Femur (tissue), 1 donor: ENCODE measurements at regions not wholly inside any gene's neighbourhood (a gene's known extent, or its start where the extent isn't known, plus 50 kb on each side); places are given as distances from the start of the nearest gene placed in this dataset.
A peak's percentile ranks its signal among the peaks of the same experiment; 100 is the strongest.
"Not testable (repeated sequence)": the region's sequence is repeated elsewhere in the genome, so short reads cannot be mapped to it uniquely, and the experiment has no call there.

Experiments
- DNase-seq: peaks from one replicate; pipeline ENCODE4 v3.0.0-alpha.2; 2017

DNA sequence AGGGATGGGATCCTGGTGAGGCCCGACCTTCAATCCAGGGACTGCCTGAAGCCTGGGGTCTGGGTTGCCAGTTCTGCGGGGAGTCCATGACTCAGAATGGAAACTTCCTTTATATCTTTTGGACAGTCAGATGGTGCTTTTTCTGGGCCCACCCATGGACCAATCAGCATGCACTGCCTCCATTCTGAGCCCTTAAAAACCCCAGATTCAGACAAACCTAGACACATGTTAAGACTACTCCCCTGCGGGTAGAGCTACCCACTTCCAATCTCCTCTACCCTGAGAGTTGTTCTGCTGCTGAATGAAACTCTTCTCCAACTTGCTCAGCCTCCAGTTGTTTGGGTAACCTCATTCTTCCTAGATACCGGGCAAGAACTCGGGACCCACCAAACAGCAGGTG is 1315.2 kb upstream of the MIR17HG start:
- DNase-seq = no peak

DNA sequence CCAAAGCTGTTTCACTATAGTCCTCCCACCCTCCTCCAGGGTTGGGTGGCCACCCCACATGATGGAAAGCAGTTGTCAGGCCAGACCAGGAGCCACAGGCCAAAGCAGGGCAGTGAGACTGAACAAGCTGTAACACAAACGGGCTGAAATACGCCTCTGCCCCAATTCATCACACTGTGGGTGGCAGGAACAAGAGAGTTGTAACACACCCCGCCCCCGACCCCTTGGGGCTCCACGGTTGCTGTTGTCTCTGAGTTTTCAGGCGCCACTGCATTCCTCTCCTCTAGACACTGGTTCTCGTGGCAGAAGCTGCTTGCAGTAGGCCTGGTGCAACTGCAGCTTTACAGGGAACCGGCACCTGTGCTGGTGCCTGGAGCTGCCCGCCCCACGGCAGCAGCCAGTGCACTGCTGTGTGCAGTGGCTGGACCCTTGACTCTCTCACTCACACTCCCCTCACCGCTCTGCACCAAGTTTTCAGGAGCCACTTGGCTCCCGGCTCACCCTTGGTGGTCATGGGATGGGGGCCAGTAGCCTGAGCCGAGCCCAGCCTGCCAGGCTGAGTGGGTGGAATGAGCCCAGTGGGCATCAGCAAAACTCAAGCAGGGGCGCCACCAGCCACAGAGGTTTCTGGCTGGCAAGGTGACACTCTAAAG is 1314.5 kb upstream of the MIR17HG start:
- DNase-seq = no peak

DNA sequence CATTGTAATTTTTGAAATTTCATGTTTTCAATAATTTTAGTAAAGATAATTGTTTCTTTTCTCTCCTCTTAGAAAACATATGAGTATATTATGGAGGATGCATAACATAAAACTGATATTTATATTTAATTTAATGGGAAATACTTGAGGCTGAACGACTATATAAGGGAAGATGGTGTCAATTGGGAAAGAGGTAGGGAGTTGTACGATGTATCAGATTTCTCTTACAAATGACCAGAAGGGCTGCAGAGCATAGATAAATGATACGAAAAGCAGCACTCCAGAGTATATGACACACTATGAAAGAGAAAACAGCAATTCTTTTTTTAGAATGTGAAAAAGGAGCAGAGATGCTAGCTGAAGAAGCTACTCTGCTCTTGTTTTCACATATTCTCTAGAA is 1308.0 kb upstream of the MIR17HG start:
- no peak for DNase-seq

DNA sequence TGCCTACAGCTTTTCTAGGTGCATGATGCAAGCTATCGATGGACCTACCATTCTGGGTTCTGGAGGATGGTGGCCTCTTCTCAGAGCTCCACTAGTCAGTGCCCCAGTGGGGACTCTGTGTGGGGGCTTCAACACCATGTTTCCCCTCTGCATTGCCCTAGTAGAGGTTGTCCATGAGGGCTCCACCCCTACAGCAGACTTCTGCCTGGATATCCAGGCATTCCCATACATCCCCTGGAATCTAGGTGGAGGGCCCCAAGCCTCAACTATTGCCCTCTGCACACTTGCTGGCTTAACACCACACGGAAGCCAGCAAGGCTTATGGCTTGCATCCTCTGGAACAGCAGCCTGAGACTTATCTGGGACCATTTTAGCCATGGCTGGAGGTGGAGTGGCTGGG is 1299.9 kb upstream of the MIR17HG start:
- DNase-seq = no peak

DNA sequence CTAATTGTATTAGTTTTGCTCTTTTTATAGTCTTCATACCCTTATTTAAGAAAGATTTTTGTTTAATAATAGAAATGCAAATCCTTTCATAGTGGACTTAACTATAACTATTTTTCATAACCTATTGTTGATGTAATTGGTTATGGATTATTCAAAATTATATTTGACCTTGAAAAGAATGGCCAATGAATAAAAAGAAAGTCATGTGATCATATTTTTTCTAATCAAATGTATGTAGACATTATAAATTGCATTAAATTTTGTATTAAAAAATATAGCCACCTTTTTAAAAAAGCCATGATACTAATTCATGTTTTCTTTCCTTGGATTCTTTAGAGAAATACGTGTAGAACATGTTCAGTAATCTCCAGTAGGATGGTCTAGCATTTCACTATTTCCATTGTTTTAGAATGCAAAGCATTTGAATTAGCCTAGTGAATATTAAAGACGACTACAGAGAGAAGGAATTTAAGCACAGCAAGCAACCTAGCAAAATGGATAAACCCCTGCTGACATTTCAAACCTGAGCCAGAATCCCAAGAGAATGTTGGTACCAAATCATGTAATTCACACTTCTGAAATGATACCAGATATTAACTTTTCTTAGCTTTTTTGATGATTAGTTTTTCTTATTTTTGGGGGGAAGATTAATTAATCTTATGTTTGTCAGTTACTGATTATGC is 1297.4 kb upstream of the MIR17HG start:
- no peak for DNase-seq

DNA sequence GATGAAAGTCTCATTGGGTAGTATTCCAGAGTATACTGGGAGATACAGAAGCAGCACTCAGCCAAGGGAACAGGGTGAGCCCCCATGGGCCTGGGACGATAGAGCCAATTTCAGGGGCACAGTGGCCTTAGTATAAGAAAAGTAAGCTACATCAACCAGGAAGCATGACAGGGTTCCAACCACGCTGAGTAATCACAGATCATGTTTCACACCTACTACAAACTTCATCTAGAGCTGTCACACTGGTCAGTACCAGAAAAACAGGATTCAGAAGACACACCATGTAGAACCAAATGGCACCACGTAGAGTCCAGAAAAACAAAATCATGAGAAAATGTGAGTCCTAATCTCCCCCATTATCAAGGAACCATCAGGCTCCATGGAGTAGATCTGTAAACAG is 1292.4 kb upstream of the MIR17HG start:
- no peak for DNase-seq

DNA sequence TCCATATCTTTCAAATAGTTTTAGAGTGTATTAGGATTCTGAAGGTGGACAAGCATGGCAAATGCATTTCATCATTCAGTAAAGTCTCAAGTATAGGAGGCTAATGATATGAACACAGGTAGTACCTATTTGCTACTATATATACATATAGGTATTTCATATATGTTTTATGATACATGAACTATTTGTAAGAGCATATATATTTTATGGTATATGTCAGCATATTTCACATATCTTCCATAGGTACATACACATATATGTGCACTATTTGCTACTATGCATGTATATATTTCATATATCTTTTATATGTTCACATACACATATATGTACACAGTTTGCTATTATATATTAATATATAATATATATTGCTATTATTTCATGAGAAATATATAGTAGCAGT is 1291.7 kb upstream of the MIR17HG start:
- DNase-seq = no peak

DNA sequence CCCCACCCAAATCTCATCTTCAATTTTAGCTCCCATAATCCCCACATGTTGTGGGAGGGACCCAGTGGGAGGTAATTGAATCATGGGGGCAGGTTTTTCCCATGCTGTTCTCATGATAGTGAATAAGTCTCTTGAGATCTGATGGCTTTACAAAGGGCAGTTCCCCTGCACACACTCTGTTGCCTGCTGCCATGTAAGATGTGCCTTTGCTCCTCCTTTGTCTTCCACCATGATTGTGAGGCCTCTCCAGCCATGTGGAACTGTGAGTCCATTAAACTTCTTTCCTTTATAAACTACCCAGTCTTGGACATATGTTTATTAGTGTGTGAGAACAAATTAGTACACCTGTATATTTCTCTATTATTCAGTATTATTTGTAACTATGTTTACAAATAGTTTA is 1283.3 kb upstream of the MIR17HG start:
- DNase-seq = not testable (repeated sequence)

DNA sequence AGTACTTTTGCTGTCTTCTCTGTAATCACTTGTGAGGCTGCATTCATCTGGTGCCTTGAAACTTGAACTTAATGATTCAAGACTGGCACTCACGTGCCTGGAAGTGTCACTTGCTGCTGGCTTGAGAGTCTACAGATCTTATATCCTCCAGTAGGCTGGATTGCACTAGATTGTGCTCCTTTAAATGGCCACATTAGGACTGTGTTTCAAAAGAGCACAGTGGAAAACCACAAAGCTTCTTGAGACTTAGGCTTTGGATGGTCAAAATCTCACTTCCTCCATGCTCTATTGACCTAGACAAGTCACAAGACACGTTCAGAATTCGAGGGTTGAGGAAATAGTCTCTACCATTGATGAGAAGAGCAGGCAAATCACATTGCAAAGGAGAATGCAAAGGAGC is 1278.8 kb upstream of the MIR17HG start:
- DNase-seq = no peak

DNA sequence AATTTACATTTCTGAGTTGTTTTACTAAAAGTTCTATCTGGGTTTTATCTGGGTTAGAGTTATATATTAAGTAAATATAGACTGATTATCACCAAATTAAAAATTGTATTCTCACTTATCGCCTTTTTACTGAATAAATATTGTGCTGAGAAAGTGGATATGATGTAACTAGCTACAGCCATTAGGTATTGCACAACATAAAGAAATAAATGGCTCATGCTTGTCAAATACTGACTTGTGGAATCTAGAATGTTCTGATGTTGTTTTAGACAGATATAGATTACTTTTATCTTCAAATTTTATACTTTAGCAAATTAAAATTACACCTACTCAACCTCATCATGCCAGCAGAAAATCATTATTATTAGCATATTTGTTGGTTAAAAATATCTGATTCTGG is 1277.1 kb upstream of the MIR17HG start:
- DNase-seq = no peak

DNA sequence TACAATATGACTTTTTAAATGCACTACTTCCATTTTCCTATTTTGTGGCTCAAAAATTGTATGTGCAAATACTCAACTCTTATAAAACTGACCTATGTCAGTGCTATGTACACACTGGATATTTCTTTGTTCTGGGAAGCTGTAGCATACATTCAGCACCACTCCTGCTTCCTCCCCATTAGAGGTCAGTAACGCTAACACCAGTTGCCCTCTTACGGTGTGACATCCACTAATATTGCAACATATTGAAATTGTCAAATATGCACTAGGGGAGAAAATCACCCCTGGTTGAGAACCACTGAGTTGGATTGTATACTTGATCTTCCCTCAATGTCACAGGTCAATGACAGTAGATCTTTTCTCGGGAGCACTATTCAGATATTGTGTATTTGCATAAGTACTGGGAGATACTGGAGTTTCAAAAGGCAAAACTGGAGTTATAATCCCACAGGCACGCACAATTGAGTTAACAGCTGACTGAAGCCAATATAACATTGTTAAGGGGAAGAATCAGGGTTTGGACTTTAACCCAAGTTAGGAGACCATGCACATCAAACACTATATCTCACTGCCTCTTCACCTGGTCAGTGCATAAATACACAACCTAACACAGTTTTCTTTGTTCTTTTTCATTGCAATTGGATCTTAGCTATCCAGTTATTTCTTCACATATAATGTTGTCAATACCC is 1276.5 kb upstream of the MIR17HG start:
- DNase-seq = no peak

DNA sequence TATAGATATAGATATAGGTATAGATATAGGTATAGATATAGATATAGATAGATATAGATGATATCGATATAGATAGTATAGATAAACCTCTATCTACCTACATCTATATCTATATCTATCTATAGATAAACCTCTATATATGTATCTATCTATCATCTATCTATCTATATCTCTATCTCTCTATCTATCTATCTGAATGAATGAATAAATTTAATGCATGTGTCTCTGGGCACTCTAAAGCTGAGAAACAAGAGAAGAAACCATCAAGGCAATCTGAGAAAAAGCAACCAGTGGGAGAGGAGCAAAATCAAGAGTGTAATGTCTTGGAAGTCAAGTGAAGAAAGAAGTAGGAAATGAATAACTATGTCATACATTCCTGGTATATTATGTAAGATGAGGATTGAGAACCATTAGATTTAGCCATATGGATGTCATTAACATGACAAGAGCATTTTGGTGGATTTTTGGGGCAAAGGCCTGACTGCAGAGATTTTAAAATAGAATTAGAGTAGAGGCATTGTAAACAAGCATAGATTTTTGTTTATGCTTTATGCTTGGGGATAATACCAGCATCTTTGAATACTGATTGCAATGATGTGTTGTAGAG is 1262.7 kb upstream of the MIR17HG start:
- no peak for DNase-seq

DNA sequence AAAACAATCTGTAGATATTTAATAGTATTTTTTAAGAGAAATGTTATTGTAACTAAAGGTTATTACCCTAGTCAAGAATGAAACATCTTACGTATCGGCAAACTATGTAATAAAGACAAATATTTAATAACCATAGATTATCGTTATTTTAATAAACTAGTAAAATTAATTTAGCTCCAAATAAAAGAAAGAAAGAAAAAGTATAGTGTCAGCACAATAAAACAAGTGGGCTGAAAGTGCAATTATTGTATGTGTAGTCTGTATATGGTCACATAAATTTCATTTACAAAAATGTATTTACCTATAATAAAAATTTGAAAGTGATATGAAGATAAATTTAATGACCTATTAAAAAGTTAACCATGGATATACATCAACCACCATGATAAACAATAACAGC is 1258.4 kb upstream of the MIR17HG start:
- no peak for DNase-seq

DNA sequence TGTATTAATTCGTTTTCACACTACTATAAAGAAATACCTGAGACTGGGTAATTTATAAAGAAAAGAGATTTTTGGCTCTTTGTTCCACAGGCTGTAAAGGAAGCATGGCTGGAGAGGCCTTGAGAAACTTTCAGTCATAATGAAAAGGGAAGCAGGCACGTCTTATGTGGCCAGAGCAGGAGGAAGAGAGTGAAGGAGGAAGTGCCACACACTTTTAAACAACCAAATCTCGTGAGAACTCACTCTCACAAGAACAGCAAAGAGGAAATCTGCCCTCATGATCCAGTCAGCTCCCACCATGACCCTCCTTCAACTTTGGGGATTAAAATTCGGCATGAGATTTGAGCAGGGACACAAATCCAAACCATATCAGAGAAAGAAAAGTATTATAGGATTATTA is 1255.9 kb upstream of the MIR17HG start:
- DNase-seq = no peak

DNA sequence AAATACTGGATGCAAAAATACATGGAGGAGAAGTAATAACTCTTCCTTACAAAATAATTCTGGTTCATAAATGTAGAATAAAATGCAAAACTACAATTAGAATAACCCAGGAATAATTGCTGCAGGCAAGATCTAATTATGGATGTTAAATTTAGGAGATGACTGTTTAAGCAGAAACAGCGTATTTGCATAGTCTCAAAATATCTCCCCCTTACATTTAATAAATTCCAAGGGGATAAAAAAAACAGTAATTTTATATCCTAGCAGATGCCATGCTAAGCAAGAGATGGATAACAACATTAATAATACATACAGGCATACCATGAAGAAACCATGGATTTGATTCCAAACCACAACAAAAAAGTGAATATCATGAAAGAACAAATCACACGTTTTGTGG is 1253.1 kb upstream of the MIR17HG start:
- no peak for DNase-seq

DNA sequence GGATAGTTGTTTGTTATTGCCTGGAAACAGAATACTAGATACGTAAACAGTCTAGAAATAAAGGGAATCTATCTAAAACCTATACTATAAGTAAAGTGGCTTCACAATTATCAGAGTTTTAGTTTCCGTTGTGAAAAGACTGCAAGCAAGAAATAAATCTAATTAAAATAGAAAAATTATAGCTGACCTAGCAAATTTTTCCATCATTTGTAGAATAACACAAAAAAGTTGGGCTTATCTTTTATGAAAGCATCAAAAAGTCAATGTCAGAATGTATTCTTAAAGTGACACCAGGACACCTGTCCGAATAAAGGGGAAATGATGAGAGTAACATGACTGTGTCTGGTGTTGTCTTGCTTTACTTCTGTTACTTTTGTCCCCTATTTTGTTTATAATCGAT is 1248.9 kb upstream of the MIR17HG start:
- no peak for DNase-seq

DNA sequence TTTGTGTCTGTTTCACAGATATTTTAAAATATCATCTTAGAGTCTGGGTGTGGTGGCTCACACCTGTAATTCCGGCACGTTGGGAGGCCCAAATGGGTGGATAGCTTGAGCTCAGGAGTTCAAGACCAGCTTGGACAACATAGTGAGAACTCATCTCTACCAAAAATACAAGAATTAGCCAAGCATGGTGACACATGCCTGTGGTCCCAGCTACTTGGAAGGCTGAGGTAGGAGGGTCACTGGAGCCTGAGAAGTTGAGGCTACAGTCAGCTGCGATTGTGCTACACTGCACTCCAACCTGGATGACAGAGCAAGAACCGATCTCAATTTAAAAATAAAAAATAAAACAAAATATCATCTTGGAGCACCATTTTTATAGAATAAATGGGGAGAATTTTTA is 1247.6 kb upstream of the MIR17HG start:
- no peak for DNase-seq

DNA sequence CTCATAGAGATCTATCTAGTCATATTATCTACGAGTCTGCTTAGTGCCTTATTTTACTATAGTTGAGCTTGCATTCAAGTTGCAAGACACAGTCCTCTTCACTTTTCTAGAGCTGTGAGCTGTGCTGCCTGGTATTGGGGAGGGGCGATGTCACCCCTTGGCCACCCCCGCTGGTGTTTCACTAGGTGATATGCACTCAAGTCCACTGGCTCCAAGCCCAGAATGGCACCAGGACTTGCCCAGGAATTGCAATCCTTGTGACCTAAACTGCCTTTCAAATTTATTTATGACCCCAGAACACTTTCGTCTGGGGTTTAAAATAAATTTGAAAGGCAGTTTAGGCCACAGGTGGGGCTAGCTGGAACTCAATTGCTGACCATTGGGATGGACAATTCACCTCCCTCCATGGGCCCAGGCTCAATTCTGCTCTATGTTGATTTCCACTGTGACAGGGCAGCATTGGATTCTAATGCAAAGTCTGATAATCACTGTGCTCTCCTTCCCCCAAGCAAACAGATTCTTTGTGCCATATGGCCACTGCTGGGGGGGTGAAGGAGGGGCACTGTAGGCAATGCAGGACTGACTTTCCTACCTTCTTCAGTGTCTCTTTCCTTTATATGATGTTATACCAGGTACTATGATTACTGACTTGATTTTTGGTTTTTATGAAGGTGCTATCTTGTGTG is 1244.2 kb upstream of the MIR17HG start:
- no peak for DNase-seq

DNA sequence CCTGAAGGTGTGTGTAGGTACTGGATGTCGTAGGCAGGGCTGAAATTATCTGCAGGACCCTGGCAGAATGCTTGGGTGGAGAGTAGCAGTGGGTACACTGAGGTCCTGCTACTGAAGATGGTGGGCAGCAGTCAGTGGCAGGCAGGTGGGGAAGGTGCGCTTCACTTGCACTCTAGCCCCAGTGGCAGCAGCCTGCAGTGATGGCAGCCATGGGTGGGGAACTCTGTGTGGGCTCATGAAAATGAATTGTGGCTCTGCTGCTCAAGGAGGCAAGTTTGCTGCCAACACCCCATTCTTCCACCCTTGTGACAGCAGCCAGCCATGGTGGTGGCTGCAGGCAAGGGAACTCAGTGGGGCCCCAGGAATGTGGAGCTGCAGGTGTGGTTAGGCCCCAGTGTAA is 1242.7 kb upstream of the MIR17HG start:
- no peak for DNase-seq

DNA sequence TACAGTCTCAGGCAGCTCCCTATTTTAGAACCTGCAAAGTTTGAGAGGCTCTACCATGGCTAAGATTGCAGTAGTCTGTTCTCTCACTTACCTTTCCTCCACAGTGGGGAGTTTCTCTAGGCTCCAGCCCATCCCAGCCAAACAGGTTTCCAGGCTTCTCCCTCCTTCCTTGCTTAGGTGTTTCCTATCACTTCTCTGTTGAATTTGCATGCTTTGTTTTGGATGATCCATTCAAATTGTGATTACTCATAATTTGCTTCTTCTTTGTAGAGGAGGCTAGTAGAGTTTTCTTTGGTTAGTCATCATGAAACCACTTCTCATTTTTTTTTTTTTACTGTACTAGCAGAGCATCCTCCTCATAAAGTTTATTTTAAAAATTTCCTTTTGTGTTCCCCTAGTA is 1242.2 kb upstream of the MIR17HG start:
- no peak for DNase-seq

DNA sequence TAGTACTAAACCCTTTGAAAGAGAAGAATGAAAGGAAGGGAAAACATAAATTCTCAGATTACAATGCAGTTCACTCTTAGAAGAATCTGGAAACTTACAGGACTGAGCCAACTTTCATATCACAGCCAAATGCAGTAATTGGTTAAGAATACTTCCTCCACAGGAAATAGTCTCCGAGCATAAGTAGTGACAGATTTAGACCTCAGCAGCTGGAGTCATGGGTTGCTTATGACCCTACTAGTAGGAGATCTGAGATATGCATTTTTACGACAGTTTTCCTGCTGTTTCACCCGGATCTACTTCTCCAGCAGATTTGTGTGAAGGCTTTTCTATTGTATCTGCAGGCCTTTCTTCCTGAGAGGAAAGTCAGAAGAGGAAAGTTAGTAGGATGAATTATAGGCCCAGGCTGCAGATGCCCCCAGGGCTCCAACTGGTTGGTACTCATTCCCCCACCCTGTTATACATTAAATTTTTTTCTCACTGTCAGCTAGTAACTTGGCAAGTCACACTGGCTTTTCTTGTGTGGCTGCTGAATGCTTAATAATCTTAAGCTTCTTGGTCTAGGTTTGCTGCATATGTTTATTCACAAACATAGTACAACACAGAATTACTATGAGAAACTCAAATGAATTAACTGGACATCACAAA is 1241.5 kb upstream of the MIR17HG start:
- DNase-seq = no peak

DNA sequence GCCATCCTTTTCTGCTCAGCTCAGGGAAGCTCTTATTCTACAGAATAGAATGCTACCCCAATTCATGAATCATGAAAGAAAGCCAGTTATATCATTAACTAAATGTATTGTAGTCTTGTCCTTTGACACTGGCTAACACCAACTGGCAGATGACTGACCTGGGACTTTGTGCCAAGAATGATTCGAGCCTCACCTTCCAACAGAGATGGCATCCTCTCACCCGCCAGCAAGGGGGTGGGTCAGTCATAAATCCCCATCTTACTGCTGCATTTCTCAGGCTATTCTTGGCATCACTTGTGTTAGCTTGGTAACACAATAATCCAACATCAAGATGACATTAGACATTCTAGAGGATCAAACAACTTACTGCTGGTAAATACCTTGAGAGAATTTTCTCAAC is 1239.8 kb upstream of the MIR17HG start:
- peak; percentile 21 for DNase-seq

DNA sequence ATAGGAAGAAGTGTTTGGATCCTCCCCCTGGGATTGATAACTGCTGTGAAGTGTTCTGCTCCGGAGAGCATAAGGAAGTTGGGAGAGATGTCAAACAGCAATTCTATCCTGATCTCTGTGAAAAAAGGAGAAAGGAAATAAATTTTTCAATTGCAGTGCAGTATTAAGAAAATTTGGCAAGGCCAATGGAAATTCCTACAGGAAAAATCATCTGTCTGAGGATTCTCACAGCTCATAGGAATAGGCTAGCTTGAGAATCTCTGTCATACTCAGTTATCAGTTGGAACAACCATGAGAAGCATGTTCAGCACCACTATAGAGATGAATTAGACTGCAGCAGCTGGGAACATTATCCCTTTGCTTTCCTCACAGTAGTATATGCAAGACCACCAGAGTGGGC is 1238.9 kb upstream of the MIR17HG start:
- no peak for DNase-seq
